Loucy (cell line): ENCODE measurements at regions not wholly inside any gene's neighbourhood (a gene's known extent, or its start where the extent isn't known, plus 50 kb on each side); places are given as distances from the start of the nearest gene placed in this dataset.

ENCODE experiments used
- CTCF ChIP-seq: fragments of 200-600 bp; sonication (generic); conservative IDR thresholded peaks from 2 replicates; pipeline ENCODE4 v1.5.1; 2014; ENCODE audit warnings: mild to moderate bottlenecking, antibody characterized with exemption, low read length
- EZH2phosphoT487 ChIP-seq: fragments of 200-600 bp; IDR thresholded peaks from 2 replicates; pipeline ENCODE4 v1.6.1; 2018; ENCODE audit warnings: antibody characterized with exemption, mild to moderate bottlenecking, moderate library complexity, borderline replicate concordance

- TF ChIP-seq CTCF (no peak), EZH2phosphoT487 (no peak)
These were observed 60.6 kb upstream of the E2F3 start for GRCh38 chr6:20341096-20341495.
